HepG2 (cell line): ENCODE measurements at regions not wholly inside any gene's neighbourhood (a gene's known extent, or its start where the extent isn't known, plus 50 kb on each side); places are given as distances from the start of the nearest gene placed in this dataset.

ENCODE experiments used
- ATAC-seq: fragments of 200-7000 bp; cut with Tn5 transposase; 3 replicates; pipeline ENCODE4 v1.9.1; 2020; ENCODE audit warnings: mild to moderate bottlenecking, moderate library complexity
- BruUV-seq: library from RNA; stranded (reverse); fragments of 400-500 nt; replicated peaks from 2 replicates; lab custom pipeline; 2021; lab: Mats Ljungman, UMichigan
- CTCF ChIA-PET: fragments of 300-600 bp; formaldehyde crosslinking; extraction: SDS; loops from one replicate; lab custom pipeline; 2021; ENCODE audit warnings: low total read pairs, inconsistent platforms, low intra/inter-chr PET ratio; lab: Yijun Ruan, JAX
- POLR2A ChIA-PET: fragments of 350-600 bp; sonication (Branson Sonifier 250); formaldehyde crosslinking; loops from one replicate; lab custom pipeline; 2020; ENCODE audit warnings: antibody characterized with exemption, inconsistent platforms; lab: Yijun Ruan, JAX
- DNase-seq: peaks from one replicate; pipeline ENCODE4 v3.0.0-alpha.2; 2015; ENCODE audit warnings: low spot score
- FAIRE-seq: peaks from 3 replicates; lab custom pipeline; 2011; peaks lifted over from hg19 to GRCh38; lab: Jason Lieb, UNC
- H2AFZ ChIP-seq: one replicate; pipeline ENCODE4 v1.6.1; 2011; ENCODE audit warnings: low read length, inconsistent platforms
- H3K27ac ChIP-seq: fragments of 300-600 bp; 3 replicates; pipeline ENCODE4 v1.8.0; 2011; ENCODE audit warnings: mixed run types, mild to moderate bottlenecking, mixed read lengths, low read length, inconsistent platforms; ENCODE audit not compliant: insufficient read depth; ENCODE audit errors: extremely low read length
- H3K27me3 ChIP-seq, 2 experiments: fragments of 200-600 bp in 1 of 2; 2 replicates in 1 of 2; 3 replicates in 1 of 2; pipeline versions ENCODE4 v1.6.0 to v1.8.0; 2011; ENCODE audit warnings: low read length in 2 of 2, mild to moderate bottlenecking in 2 of 2, moderate library complexity in 2 of 2, inconsistent platforms in 1 of 2; ENCODE audit not compliant: insufficient read depth in 2 of 2, control insufficient read depth in 1 of 2
- H3K36me3 ChIP-seq, 2 experiments: fragments of 200-600 bp in 1 of 2; replicated peaks in 1 of 2; 2 replicates in 1 of 2; 3 replicates in 1 of 2; pipeline versions ENCODE4 v1.5.1 to v1.8.0; 2011; ENCODE audit warnings: low read length in 2 of 2, inconsistent platforms in 1 of 2; ENCODE audit not compliant: insufficient read depth in 2 of 2, control insufficient read depth in 1 of 2
- H3K4me1 ChIP-seq: 2 replicates; pipeline ENCODE4 v1.5.1; 2012; ENCODE audit warnings: low read length, inconsistent platforms; ENCODE audit not compliant: insufficient read depth
- H3K4me2 ChIP-seq: 2 replicates; pipeline ENCODE4 v1.6.0; 2011; ENCODE audit warnings: low read depth, low read length, inconsistent platforms
- H3K4me3 ChIP-seq, 3 experiments: fragments of 200-600 bp in 1 of 3; sonication (generic), shearing (Covaris generic) in 1 of 3; replicated peaks in 1 of 3; 2 replicates each; pipeline ENCODE4 v1.5.1; 2011 to 2016; ENCODE audit warnings: low read length in 3 of 3, inconsistent platforms in 2 of 3, low read depth in 2 of 3, mild to moderate bottlenecking in 2 of 3, control low read depth in 1 of 3, mixed read lengths in 1 of 3; ENCODE audit not compliant: insufficient read depth in 1 of 3
- H3K79me2 ChIP-seq: one replicate; pipeline ENCODE4 v1.6.1; 2011; ENCODE audit warnings: low read length, inconsistent platforms; ENCODE audit not compliant: insufficient read depth
- H3K9ac ChIP-seq: 2 replicates; pipeline ENCODE4 v1.6.0; 2011; ENCODE audit warnings: mild to moderate bottlenecking, low read depth, low read length, inconsistent platforms; ENCODE audit not compliant: insufficient read depth
- H3K9me3 ChIP-seq: 2 replicates; pipeline ENCODE4 v1.5.1; 2012; ENCODE audit warnings: mild to moderate bottlenecking, low read length
- H4K20me1 ChIP-seq: 2 replicates; pipeline ENCODE4 v1.6.0; 2011; ENCODE audit warnings: inconsistent platforms, mild to moderate bottlenecking, low read length, moderate library complexity; ENCODE audit not compliant: insufficient read depth
- E2F1 ChIP-seq: sonication (generic); formaldehyde crosslinking; IDR thresholded peaks from 2 replicates; pipeline ENCODE4 v1.5.0; 2020; ENCODE audit warnings: missing genetic modification reagents
- PHF20 ChIP-seq: sonication (generic); formaldehyde crosslinking; IDR thresholded peaks from 2 replicates; pipeline ENCODE4 v1.5.0; 2020; ENCODE audit warnings: mild to moderate bottlenecking, missing genetic modification reagents
- RARA ChIP-seq: IDR thresholded peaks from 2 replicates; pipeline ENCODE4 v1.6.1; 2016; ENCODE audit warnings: missing genetic modification reagents, missing compliant biosample characterization
- RCOR2 ChIP-seq: IDR thresholded peaks from 2 replicates; pipeline ENCODE4 v1.6.1; 2016; ENCODE audit warnings: missing biosample characterization, missing genetic modification reagents
- RFXAP ChIP-seq: sonication (generic); formaldehyde crosslinking; IDR thresholded peaks from 2 replicates; pipeline ENCODE4 v1.4.0; 2020; ENCODE audit warnings: missing genetic modification reagents, borderline replicate concordance
- SIN3B ChIP-seq: fragments of 150-350 bp; IDR thresholded peaks from 2 replicates; pipeline ENCODE4 v1.6.1; 2014; ENCODE audit warnings: low read length
- SOX6 ChIP-seq, 2 experiments: fragments of 450-650 bp in 1 of 2; sonication (generic) in 1 of 2; formaldehyde crosslinking in 1 of 2; IDR thresholded peaks; 2 replicates each; pipeline versions ENCODE4 v1.4.0 to v1.6.1; 2017 to 2020; ENCODE audit warnings: antibody characterized with exemption in 1 of 2, mild to moderate bottlenecking in 1 of 2, missing genetic modification reagents in 1 of 2
- STAT6 ChIP-seq: sonication (generic); formaldehyde crosslinking; IDR thresholded peaks from 2 replicates; pipeline ENCODE4 v1.4.0; 2020; ENCODE audit warnings: missing genetic modification reagents, mild to moderate bottlenecking, borderline replicate concordance
- ZBTB26 ChIP-seq: IDR thresholded peaks from 2 replicates; pipeline ENCODE4 v1.6.1; 2016; ENCODE audit warnings: missing compliant biosample characterization, missing genetic modification reagents, borderline replicate concordance
- ZNF136 ChIP-seq: sonication (generic); formaldehyde crosslinking; IDR thresholded peaks from 2 replicates; pipeline ENCODE4 v1.8.1; 2022; ENCODE audit warnings: low read depth, mild to moderate bottlenecking, moderate library complexity, missing genetic modification reagents
- ZNF138 ChIP-seq: sonication (generic); formaldehyde crosslinking; IDR thresholded peaks from 2 replicates; pipeline ENCODE4 v1.5.0; 2020; ENCODE audit warnings: mild to moderate bottlenecking, low read depth, missing genetic modification reagents
- ZNF317 ChIP-seq: sonication (generic); formaldehyde crosslinking; IDR thresholded peaks from 2 replicates; pipeline ENCODE4 v1.5.0; 2020; ENCODE audit warnings: mild to moderate bottlenecking, missing genetic modification reagents
- ZNF343 ChIP-seq: sonication (generic); formaldehyde crosslinking; IDR thresholded peaks from 2 replicates; pipeline ENCODE4 v1.4.0; 2020; ENCODE audit warnings: mild to moderate bottlenecking, missing genetic modification reagents
- ZNF607 ChIP-seq: sonication (generic); formaldehyde crosslinking; IDR thresholded peaks from 2 replicates; pipeline ENCODE4 v1.5.1; 2020; ENCODE audit warnings: missing genetic modification reagents, mild to moderate bottlenecking, borderline replicate concordance
- WGBS: methylation state at CpG from one replicate; pipeline ENCODE4 v1.1.6; 2017; ENCODE audit warnings: low lambda C conversion rate; 5-methylcytosine and 5-hydroxymethylcytosine counted together
- in situ Hi-C: cut with HindIII; loops from 2 replicates; pipeline ENCODE4 v1.10.0; 2017; ENCODE audit warnings: low pct_unique_long_range_greater_than_20kb; ENCODE audit not compliant: extremely low pct_ligation_motif_present
- intact Hi-C: fragments of 100-400 bp; cut with micrococcal nuclease; formaldehyde crosslinking; loops from one replicate; pipeline ENCODE4 v1.10.0; 2022; ENCODE audit not compliant: unreplicated experiment
- TF ChIP-seq, protein P1 (sequence below): sonication (generic); formaldehyde crosslinking; IDR thresholded peaks from 2 replicates; pipeline ENCODE4 v1.8.0; 2022; ENCODE audit warnings: low read depth, missing genetic modification reagents
- TF ChIP-seq, protein P2 (sequence below): sonication (generic); formaldehyde crosslinking; IDR thresholded peaks from 2 replicates; pipeline ENCODE4 v1.4.0; 2020; ENCODE audit warnings: missing genetic modification reagents

DNA sequence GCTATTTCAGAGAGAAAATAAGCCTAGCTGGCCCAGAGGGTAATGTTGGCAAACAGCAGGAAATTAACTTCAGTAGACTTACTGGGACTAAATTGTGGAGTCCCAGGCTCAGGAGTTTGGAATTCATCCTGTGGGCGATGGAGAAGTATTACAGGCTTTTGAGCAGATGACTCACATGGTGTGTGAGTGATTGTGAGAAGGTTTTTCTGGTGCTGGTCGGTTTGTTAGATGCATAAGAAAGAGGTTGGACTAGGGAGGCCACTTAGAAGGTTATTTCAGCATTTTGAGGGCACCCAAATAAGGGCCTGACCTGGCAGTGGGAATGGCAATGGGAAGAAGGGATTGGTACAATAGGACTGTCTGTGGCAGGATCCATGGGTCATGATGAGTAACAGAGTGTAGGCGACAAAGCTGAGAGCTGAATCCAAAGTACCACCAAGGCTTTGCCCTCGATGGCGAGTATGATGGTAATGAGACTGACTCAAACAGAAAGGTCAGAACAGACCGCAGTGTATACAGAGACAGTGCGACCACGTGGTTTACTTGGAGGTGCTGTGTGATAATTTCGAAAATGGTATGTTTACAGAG, 69.2 kb upstream of the KIF26B start:
- ChIA-PET CTCF (no interaction called here), POLR2A (no interaction called here)
- WGBS = 28% methylated on average over 9 of the region's 9 CpGs
- H4K20me1 ChIP-seq = no peaks in the 10 kb centered on the region
- ATAC-seq (peak; percentile 90), DNase-seq (peak; percentile 71), FAIRE-seq (peak; percentile 30)
- in situ Hi-C loops = no loop called here
- no peak overlapping the region for H3K4me3 ChIP-seq
- no TSS peak for BruUV-seq
- H3K4me1 ChIP-seq = peaks cover 34% of the 10 kb centered on the region
- no peaks in the 10 kb centered on the region for H3K27me3 ChIP-seq
- intact Hi-C loops = loop anchor here (2.0 kb wide), 1 partner anchor 21 kb away; no protein-coding TSS in a partner anchor
- no peak overlapping the region for H3K9ac ChIP-seq
- no peaks in the 10 kb centered on the region for H3K36me3 ChIP-seq
- H3K79me2 ChIP-seq = no peaks in the 10 kb centered on the region
- peak overlapping the region; percentile 11 for H3K27ac ChIP-seq
- no peak overlapping the region for H2AFZ ChIP-seq
- peak overlapping the region; percentile 39; the same call in 1 of the 2 replicates for H3K4me2 ChIP-seq
- H3K9me3 ChIP-seq = no peaks in the 10 kb centered on the region
- TF ChIP-seq ZNF317 (CRISPR knock-in tag) (no peak), ZNF343 (CRISPR knock-in tag) (no peak), RCOR2 (no peak), SIN3B (no peak), RARA (CRISPR knock-in tag) (peak; percentile 61), PHF20 (CRISPR knock-in tag) (no peak), STAT6 (CRISPR knock-in tag) (no peak), ZNF138 (CRISPR knock-in tag) (no peak), ZNF607 (CRISPR knock-in tag) (no peak), RFXAP (CRISPR knock-in tag) (no peak), SOX6 (IDR thresholded peaks at IDR 0.05) (no peak), SOX6 (CRISPR knock-in tag; IDR thresholded peaks at IDR 0.05) (peak; percentile 31; the same call in 1 of the 2 replicates), ZBTB26 (CRISPR knock-in tag) (no peak), ZNF136 (CRISPR knock-in tag) (no peak), E2F1 (CRISPR knock-in tag) (no peak)
- TF ChIP-seq, protein P1, sequence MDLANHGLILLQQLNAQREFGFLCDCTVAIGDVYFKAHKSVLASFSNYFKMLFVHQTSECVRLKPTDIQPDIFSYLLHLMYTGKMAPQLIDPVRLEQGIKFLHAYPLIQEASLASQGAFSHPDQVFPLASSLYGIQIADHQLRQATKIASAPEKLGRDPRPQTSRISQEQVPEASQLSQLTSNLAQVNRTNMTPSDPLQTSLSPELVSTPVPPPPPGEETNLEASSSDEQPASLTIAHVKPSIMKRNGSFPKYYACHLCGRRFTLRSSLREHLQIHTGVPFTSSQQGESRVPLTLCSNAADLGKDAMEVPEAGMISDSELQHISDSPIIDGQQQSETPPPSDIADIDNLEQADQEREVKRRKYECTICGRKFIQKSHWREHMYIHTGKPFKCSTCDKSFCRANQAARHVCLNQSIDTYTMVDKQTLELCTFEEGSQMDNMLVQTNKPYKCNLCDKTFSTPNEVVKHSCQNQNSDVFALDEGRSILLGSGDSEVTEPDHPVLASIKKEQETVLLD (CRISPR knock-in tag) = no peak
- TF ChIP-seq, protein P2, sequence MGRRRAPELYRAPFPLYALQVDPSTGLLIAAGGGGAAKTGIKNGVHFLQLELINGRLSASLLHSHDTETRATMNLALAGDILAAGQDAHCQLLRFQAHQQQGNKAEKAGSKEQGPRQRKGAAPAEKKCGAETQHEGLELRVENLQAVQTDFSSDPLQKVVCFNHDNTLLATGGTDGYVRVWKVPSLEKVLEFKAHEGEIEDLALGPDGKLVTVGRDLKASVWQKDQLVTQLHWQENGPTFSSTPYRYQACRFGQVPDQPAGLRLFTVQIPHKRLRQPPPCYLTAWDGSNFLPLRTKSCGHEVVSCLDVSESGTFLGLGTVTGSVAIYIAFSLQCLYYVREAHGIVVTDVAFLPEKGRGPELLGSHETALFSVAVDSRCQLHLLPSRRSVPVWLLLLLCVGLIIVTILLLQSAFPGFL (CRISPR knock-in tag) = no peak
